B cell (primary cell): ENCODE measurements at regions not wholly inside any gene's neighbourhood (a gene's known extent, or its start where the extent isn't known, plus 50 kb on each side); places are given as distances from the start of the nearest gene placed in this dataset.

ENCODE experiments used
- CTCF ChIP-seq: fragments of 200-600 bp; IDR thresholded peaks from one replicate; pipeline ENCODE4 v1.8.0; 2022; ENCODE audit warnings: antibody characterized with exemption, mild to moderate bottlenecking
- EZH2 ChIP-seq: IDR thresholded peaks from 2 replicates; pipeline ENCODE4 v1.6.1; 2012; ENCODE audit warnings: borderline replicate concordance, low read depth, mild to moderate bottlenecking, moderate library complexity, low read length; ENCODE audit not compliant: insufficient read depth, poor library complexity, severe bottlenecking

GRCh38 chr13:90742381-90742780 is 605.1 kb upstream of the MIR17HG start:
- TF ChIP-seq CTCF: no peak
- no peak for TF ChIP-seq EZH2
